ENCODE measurements at regions not wholly inside any gene's neighbourhood (a gene's known extent, or its start where the extent isn't known, plus 50 kb on each side); places are given as distances from the start of the nearest gene placed in this dataset.

DNA sequence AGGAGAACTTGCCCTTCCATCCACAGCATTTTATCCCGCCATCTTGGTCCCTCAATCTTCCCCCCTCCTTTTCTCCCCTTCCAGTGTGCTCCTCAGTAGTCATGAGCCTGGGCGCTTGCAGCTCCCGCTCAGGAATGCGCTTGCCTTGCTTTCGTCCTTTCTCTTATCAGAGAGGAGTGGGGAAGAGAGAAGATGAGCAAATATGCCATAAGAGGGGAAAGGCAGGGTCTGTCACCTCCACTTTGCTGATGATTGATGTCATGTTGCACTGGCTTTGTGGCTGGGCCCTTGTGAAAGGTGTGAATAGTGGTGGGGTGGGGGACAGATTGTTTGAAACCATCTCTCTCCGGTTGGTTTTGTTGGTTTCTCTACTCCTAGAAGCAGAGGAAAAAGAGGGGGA, 569.3 kb downstream of the TNS1 start:
- TF ChIP-seq, protein P1, sequence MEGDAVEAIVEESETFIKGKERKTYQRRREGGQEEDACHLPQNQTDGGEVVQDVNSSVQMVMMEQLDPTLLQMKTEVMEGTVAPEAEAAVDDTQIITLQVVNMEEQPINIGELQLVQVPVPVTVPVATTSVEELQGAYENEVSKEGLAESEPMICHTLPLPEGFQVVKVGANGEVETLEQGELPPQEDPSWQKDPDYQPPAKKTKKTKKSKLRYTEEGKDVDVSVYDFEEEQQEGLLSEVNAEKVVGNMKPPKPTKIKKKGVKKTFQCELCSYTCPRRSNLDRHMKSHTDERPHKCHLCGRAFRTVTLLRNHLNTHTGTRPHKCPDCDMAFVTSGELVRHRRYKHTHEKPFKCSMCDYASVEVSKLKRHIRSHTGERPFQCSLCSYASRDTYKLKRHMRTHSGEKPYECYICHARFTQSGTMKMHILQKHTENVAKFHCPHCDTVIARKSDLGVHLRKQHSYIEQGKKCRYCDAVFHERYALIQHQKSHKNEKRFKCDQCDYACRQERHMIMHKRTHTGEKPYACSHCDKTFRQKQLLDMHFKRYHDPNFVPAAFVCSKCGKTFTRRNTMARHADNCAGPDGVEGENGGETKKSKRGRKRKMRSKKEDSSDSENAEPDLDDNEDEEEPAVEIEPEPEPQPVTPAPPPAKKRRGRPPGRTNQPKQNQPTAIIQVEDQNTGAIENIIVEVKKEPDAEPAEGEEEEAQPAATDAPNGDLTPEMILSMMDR (IDR thresholded peaks at IDR 0.05): no peak

DNA sequence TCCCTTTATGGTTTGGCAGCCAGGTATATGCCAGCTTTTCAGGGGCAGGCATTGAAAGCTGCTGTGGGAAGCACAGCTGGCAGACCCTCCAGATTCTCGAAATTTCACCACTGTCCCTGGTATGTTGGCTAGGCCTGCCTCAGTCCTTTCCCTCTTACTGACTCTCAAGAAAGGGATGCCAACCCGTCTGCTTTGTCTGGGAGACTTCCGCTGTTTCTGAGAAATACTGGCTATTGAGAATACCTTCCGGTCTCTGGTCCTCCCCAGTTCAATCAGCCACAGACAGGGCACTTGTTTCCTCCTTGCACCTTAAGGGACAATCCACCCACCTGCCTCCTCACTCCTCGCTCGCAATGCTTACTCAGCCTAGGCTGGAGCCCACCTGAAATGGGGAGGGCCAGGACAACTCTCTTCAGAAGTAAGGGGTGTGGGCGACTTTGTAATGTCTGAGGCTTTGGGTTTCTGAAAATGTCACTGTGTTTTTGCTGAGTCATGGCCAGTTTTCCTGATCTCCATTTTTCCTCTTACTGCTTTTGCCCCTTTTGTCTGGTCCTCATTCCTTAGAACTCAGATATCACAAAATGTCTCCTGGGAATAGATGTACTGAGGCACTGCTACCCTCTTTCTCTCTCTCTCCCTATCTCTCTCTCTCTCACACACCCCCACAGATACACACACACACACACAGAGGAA, 571.1 kb downstream of the TNS1 start:
- TF ChIP-seq, protein P1 (IDR thresholded peaks at IDR 0.05): no peak

DNA sequence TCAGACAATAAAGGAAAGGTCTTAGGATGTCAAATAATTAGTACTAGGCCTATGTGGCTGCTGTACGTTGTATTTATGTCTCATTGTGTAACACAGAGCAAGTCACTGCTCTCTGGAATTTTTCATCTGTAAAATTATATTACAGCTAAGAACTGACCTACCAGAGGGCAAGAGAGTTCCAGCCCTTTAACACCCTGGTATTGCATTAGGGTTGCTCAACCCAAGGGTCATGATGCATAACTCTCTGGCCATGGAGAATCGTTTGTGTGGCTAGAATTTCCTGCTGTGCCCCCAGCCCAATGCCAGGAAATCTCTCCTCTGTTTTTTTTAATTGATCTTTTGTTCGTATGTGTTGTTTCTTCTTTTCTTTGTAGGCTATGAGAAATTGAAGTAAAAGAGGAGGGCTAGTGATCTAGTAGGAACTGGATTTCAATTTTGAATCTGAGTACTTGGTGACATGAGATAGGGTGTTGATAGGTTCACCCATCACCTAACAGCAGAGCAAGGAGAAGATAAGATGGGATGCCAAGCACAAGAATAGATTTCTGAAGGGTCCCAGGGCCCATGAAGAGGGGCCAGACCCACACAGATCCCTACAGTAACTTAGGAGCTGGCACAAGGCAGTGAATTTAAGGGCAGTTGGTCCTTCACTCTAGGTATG, 571.2 kb upstream of the TNP1 start:
- TF ChIP-seq, protein P1 (IDR thresholded peaks at IDR 0.05): no peak

DNA sequence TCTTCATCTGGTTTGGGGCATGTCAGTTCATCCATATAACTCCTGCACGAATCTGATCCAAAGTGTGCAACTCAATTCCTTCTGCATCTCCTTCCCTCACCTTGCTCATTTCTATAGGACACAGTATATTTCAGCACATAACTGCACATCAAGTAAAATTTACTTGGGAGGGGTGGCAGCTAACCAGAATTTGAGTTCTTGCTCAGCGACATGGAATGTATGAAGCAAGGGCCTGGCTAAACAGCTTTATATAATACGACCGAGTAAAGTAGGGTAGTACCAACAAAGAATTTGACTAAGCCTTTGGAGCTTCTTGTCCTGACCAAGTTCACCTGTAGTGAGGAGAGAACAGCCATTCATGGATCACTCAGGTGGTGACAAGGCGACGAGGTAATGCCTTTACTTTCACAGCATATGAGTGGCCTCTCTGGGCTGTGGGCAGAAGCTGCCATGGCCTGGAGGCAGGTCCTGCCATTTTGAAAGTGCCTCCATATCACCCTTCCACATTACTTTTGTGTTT, 570.2 kb upstream of the TNP1 start:
- TF ChIP-seq, protein P1 (IDR thresholded peaks at IDR 0.05): no peak

DNA sequence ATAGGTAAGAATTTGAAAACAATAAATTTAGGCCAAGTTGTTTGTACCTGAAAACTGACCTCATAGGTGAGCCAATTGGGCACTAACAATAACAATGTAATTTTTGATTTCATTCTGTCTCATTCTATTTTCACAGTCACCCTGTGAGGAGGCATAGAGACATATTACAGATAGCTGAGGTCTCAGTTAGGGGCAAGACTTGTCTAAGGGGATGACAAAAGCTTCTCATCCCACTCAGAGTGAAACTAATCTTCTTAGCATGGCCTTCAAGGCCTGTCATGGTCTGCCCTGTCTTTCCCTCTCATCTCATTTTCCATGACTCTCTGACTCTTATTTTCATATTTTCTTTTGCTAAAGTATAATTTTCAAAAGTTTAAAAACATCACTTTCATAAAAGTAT, 562.0 kb upstream of the TNP1 start:
- TF ChIP-seq, protein P1 (IDR thresholded peaks at IDR 0.05): no peak

DNA sequence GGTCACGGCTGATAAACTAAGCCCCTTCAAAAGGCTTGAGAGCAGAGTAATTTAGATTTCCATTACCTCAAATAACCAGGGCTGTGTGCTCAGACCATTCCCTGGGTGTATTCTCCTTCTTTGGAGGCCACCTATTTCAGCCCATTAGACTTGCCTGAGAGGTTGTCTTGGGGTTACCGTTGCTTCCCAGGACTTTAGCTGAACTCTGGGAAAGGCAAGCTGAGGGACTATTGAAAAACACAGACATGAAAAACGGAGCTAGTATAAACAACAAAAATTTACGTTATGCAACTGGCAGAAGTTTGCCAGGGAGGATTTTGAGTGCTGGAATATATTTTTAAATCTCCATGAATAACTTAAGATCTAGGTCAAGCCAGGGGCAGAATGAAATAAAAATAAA, 561.0 kb upstream of the TNP1 start:
- TF ChIP-seq, protein P1 (IDR thresholded peaks at IDR 0.05): no peak

DNA sequence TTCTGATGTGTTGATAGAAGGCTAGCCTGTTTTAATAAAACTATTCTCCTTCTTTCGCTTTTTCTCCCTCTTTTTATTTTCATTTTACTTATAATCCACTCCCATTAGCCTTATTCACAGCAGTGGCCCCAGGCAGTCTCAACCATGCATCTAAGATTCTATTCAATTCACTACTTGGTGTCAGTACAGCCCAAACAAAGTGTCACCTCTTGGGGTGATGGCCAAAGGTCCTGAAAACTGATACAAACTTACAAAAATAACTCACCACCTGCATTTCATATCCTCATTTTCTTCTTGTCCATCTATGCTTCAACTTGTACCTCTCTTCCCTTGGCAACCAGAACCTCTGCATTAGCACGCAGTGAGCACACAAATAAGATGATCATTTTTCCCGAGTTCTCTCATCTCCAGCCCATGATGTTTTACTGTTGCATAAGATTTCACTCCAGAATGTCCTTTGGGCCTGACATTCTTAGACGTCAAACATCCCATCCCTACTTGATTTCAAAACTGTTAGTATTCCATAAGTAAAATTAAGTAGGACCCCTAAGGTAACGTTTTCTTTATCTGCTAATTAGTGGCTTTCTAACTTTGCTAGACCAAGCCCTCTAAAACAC, 559.3 kb upstream of the TNP1 start:
- TF ChIP-seq, protein P1 (IDR thresholded peaks at IDR 0.05): no peak
